ENCODE measurements at regions not wholly inside any gene's neighbourhood (a gene's known extent, or its start where the extent isn't known, plus 50 kb on each side); places are given as distances from the start of the nearest gene placed in this dataset.

DNA sequence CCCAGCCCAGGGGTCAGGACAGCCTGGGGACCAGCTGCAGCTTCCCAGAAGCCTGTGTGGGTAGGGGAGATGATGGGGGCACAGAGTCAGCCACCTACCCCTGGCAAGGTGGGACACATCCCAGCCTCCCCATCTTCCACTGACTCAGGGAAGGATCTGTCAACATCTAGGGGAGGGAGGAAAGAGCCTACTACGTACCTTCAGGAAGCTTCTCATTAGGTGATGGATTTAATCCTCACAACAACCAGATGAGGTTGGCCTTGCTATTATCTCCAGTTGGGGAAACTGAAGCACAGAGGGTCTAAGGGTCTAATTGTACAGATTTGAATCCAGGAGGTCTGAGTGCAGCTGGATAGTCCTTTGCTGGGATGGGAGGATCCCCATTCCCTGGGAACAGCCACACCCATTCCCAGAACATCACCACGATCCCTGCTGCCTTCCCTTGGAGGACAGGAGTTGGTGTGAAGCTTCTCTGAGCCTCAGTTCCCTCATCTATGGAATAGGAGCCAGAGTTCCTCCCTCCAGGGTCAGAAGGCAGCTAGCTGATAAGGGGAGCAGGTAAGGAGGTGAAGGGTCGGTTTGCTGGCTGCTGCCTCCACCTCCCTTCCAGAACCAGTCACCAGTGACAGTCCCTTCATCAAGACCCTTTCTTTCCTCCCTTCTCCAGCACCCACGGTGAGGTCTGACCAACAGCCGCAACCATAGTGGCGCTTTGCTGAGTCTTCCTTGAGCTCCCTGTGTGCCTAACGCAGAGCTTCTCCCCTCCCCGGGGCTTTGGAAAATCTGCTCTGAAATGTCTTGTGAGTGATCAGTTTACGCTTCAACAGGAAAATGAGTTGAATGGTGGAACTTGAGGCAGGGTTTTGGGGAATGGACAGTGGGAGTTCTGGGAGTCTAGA, 56.8 kb downstream of the CEBPB start:
- Histone ChIP-seq H2AFZ (ENCODE audit: low read depth, low read length) (no peak overlapping the region), H3K9ac (replicated peaks; ENCODE audit: extremely low read depth, insufficient read depth, low read length) (no peak overlapping the region), H3K9me3 (replicated peaks; ENCODE audit: control insufficient read depth, insufficient read depth, low read length) (no peaks in the 10 kb centered on the region), H3K4me3 (replicated peaks in 1 of 3; ENCODE audit: insufficient read depth in 1 of 3, low read depth in 1 of 3, low read length in 3 of 3) (no peak overlapping the region), H3K9me1 (replicated peaks; ENCODE audit: control insufficient read depth, extremely low read depth, insufficient read depth, low read length) (no peaks in the 10 kb centered on the region), H3K27me3 (ENCODE audit: control insufficient read depth in 2 of 2, insufficient read depth in 2 of 2, low read length in 2 of 2) (peaks cover 4 to 5% of the 10 kb centered on the region in 2 experiments), H4K20me1 (replicated peaks; ENCODE audit: control insufficient read depth, extremely low read depth, insufficient read depth, low read length) (no peaks in the 10 kb centered on the region), H3K36me3 (ENCODE audit: control insufficient read depth in 2 of 2, extremely low read depth in 1 of 2, insufficient read depth in 2 of 2, low read length in 2 of 2) (no peaks in the 10 kb centered on the region), H3K79me2 (ENCODE audit: control insufficient read depth, insufficient read depth, low read length) (no peaks in the 10 kb centered on the region), H3K4me1 (ENCODE audit: control insufficient read depth, extremely low read depth, insufficient read depth, low read length) (no peaks in the 10 kb centered on the region), H3K27ac (ENCODE audit: insufficient read depth, low read depth, low read length) (no peak overlapping the region), H3K4me2 (ENCODE audit: insufficient read depth, low read length) (no peak overlapping the region)
- no TSS peak for BruUV-seq (replicated peaks)
- DNase-seq (ENCODE audit: low read depth, low spot score) (no peak), FAIRE-seq (no peak)
- intact Hi-C loops (cut with micrococcal nuclease) (no loop called here), dilution Hi-C loops (cut with MboI; ENCODE audit: extremely low pct_ligation_motif_present, low sequenced_read_pairs) (no loop called here)
- CTCF ChIA-PET: interaction anchor here (1.5 kb wide), 1 partner anchor 44 kb away, joined by 3 read pairs; no protein-coding TSS in a partner anchor
- TF ChIP-seq JUN (IDR thresholded peaks at IDR 0.05; ENCODE audit: borderline replicate concordance, insufficient read depth, insufficient read length, low read depth): no peak
- TF ChIP-seq FOS (IDR thresholded peaks at IDR 0.05; ENCODE audit: borderline replicate concordance, insufficient read depth, low read length): no peak
- no peak for TF ChIP-seq EZH2 (IDR thresholded peaks at IDR 0.05; ENCODE audit: borderline replicate concordance, low read depth, low read length, severe bottlenecking)
- no peak for TF ChIP-seq POLR2AphosphoS5 (IDR thresholded peaks at IDR 0.05; ENCODE audit: insufficient read depth, low read depth, low read length)
- TF ChIP-seq MYC (IDR thresholded peaks at IDR 0.05; ENCODE audit: low read depth, low read length): no peak
- no peak for TF ChIP-seq POLR2A (IDR thresholded peaks at IDR 0.05; ENCODE audit: low read depth, low read length)
- TF ChIP-seq GATA2 (IDR thresholded peaks at IDR 0.05; ENCODE audit: insufficient read depth, insufficient read length, low read depth, low read length): no peak
- TF ChIP-seq, protein P1, sequence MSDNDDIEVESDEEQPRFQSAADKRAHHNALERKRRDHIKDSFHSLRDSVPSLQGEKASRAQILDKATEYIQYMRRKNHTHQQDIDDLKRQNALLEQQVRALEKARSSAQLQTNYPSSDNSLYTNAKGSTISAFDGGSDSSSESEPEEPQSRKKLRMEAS (IDR thresholded peaks at IDR 0.05; ENCODE audit: insufficient read depth, insufficient read length): no peak
- TF ChIP-seq, protein P2, sequence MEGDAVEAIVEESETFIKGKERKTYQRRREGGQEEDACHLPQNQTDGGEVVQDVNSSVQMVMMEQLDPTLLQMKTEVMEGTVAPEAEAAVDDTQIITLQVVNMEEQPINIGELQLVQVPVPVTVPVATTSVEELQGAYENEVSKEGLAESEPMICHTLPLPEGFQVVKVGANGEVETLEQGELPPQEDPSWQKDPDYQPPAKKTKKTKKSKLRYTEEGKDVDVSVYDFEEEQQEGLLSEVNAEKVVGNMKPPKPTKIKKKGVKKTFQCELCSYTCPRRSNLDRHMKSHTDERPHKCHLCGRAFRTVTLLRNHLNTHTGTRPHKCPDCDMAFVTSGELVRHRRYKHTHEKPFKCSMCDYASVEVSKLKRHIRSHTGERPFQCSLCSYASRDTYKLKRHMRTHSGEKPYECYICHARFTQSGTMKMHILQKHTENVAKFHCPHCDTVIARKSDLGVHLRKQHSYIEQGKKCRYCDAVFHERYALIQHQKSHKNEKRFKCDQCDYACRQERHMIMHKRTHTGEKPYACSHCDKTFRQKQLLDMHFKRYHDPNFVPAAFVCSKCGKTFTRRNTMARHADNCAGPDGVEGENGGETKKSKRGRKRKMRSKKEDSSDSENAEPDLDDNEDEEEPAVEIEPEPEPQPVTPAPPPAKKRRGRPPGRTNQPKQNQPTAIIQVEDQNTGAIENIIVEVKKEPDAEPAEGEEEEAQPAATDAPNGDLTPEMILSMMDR (IDR thresholded peaks at IDR 0.05; ENCODE audit: extremely low read depth in 1 of 2, insufficient read depth in 1 of 2, low read depth in 1 of 2, low read length in 2 of 2): no peak
- POLR2A ChIA-PET: no interaction called here

Measured in endothelial cell of umbilical vein (primary cell).